ENCODE measurements at regions not wholly inside any gene's neighbourhood (a gene's known extent, or its start where the extent isn't known, plus 50 kb on each side); places are given as distances from the start of the nearest gene placed in this dataset.
"Not testable (repeated sequence)": the region's sequence is repeated elsewhere in the genome, so short reads cannot be mapped to it uniquely, and the experiment has no call there.

GRCh38 chr5:17333755-17334154, 116.3 kb downstream of the BASP1 start:
- TF ChIP-seq CTCF (IDR thresholded peaks at IDR 0.05; ENCODE audit: low read depth, low read length) = no peak

GRCh38 chr5:17336054-17336453, 118.6 kb downstream of the BASP1 start:
- no peak overlapping the region for H3K4me3 ChIP-seq
- H3K9me3 ChIP-seq (ENCODE audit: low read depth) = peaks cover 3% of the 10 kb centered on the region
- peak overlapping the region; percentile 55 for H3K27ac ChIP-seq
- DNase-seq (ENCODE audit: low read depth in 1 of 2, low spot score in 1 of 2) = peak in 1 of 2 donors; percentile 63
- H3K27me3 ChIP-seq = no peaks in the 10 kb centered on the region
- TF ChIP-seq CTCF (IDR thresholded peaks at IDR 0.05; ENCODE audit: low read depth, low read length) = no peak
- no peaks in the 10 kb centered on the region for H3K36me3 ChIP-seq
- H3K4me1 ChIP-seq (ENCODE audit: low read depth) = peaks cover 20% of the 10 kb centered on the region

More at GRCh38 chr5:17333755-17334154, 116.3 kb downstream of the BASP1 start:
- Histone ChIP-seq H3K4me3 (no peak overlapping the region), H3K27me3 (no peaks in the 10 kb centered on the region), H3K4me1 (ENCODE audit: low read depth) (peaks cover 14% of the 10 kb centered on the region), H3K9me3 (ENCODE audit: low read depth) (peaks cover 3% of the 10 kb centered on the region), H3K27ac (no peak overlapping the region), H3K36me3 (no peaks in the 10 kb centered on the region)
- DNase-seq (ENCODE audit: low read depth in 1 of 2, low spot score in 1 of 2) = no peak

GRCh38 chr5:17336723-17337122, 119.3 kb downstream of the BASP1 start:
- H3K27me3 ChIP-seq; H3K4me3 ChIP-seq; H3K27ac ChIP-seq; H3K9me3 ChIP-seq (ENCODE audit: low read depth); DNase-seq (ENCODE audit: low read depth in 1 of 2, low spot score in 1 of 2); H3K36me3 ChIP-seq: not testable (repeated sequence)
- H3K4me1 ChIP-seq (ENCODE audit: low read depth) = peaks cover 26% of the 10 kb centered on the region

- Histone ChIP-seq H3K36me3 (no peaks in the 10 kb centered on the region), H3K4me1 (ENCODE audit: low read depth) (peaks cover 26% of the 10 kb centered on the region), H3K4me3 (no peak overlapping the region), H3K9me3 (ENCODE audit: low read depth) (peaks cover 3% of the 10 kb centered on the region), H3K27ac (no peak overlapping the region), H3K27me3 (no peaks in the 10 kb centered on the region)
- no peak for TF ChIP-seq CTCF (IDR thresholded peaks at IDR 0.05; ENCODE audit: low read depth, low read length)
- DNase-seq (ENCODE audit: low read depth in 1 of 2, low spot score in 1 of 2) = no peak
Measured at GRCh38 chr5:17339841-17340240, 122.4 kb downstream of the BASP1 start.

GRCh38 chr5:17340379-17340778, 122.9 kb downstream of the BASP1 start:
- H3K9me3 ChIP-seq (ENCODE audit: low read depth) = peaks cover 3% of the 10 kb centered on the region
- DNase-seq (ENCODE audit: low read depth in 1 of 2, low spot score in 1 of 2) = peak in 1 of 2 donors; percentile 16

GRCh38 chr5:17340819-17341218, 123.4 kb downstream of the BASP1 start:
- no peaks in the 10 kb centered on the region for H3K36me3 ChIP-seq
- peak in 1 of 2 donors; percentile 72 for DNase-seq (ENCODE audit: low read depth in 1 of 2, low spot score in 1 of 2)
- peaks cover 3% of the 10 kb centered on the region for H3K9me3 ChIP-seq (ENCODE audit: low read depth)
- no peak overlapping the region for H3K27ac ChIP-seq
- H3K4me3 ChIP-seq = no peak overlapping the region
- H3K27me3 ChIP-seq = no peaks in the 10 kb centered on the region
- TF ChIP-seq CTCF (IDR thresholded peaks at IDR 0.05; ENCODE audit: low read depth, low read length) = no peak
- peaks cover 20% of the 10 kb centered on the region for H3K4me1 ChIP-seq (ENCODE audit: low read depth)

More at GRCh38 chr5:17340379-17340778, 122.9 kb downstream of the BASP1 start:
- TF ChIP-seq CTCF (IDR thresholded peaks at IDR 0.05; ENCODE audit: low read depth, low read length) = no peak
- Histone ChIP-seq H3K4me3 (no peak overlapping the region), H3K27ac (no peak overlapping the region), H3K4me1 (ENCODE audit: low read depth) (peaks cover 25% of the 10 kb centered on the region), H3K36me3 (no peaks in the 10 kb centered on the region), H3K27me3 (no peaks in the 10 kb centered on the region)

Data from cardiac muscle cell (in vitro differentiated cells and primary cell).